Loucy (cell line): ENCODE measurements at regions not wholly inside any gene's neighbourhood (a gene's known extent, or its start where the extent isn't known, plus 50 kb on each side); places are given as distances from the start of the nearest gene placed in this dataset.

ENCODE experiments used
- H2AFZ ChIP-seq: fragments of 200-600 bp; sonication (generic); 2 replicates; pipeline ENCODE4 v1.6.0; 2016; ENCODE audit warnings: antibody characterized with exemption, mild to moderate bottlenecking, low read length, moderate library complexity
- H3F3A ChIP-seq: fragments of 200-600 bp; 2 replicates; pipeline ENCODE4 v1.6.0; 2016; ENCODE audit warnings: antibody characterized with exemption, low read depth, mild to moderate bottlenecking
- H3K27me3 ChIP-seq: fragments of 200-600 bp; sonication (generic); 2 replicates; pipeline ENCODE4 v1.6.1; 2014; ENCODE audit warnings: low read length, mild to moderate bottlenecking; ENCODE audit not compliant: insufficient read depth, poor library complexity, severe bottlenecking
- H3K36me3 ChIP-seq: fragments of 200-600 bp; sonication (generic); 2 replicates; pipeline ENCODE4 v1.6.1; 2016; ENCODE audit warnings: low read length; ENCODE audit not compliant: insufficient read depth
- H3K4me1 ChIP-seq: fragments of 200-600 bp; sonication (generic); 2 replicates; pipeline ENCODE4 v1.5.1; 2014; ENCODE audit warnings: low read length, mild to moderate bottlenecking; ENCODE audit not compliant: insufficient read depth, poor library complexity, severe bottlenecking
- H3K4me2 ChIP-seq: fragments of 200-600 bp; sonication (generic); 2 replicates; pipeline ENCODE4 v1.6.0; 2014; ENCODE audit warnings: antibody characterized with exemption, low read length, low read depth, mild to moderate bottlenecking; ENCODE audit not compliant: poor library complexity, severe bottlenecking
- H3K4me3 ChIP-seq: fragments of 200-600 bp; sonication (generic); 2 replicates; pipeline ENCODE4 v1.5.1; 2014; ENCODE audit warnings: low read length, mild to moderate bottlenecking, mixed read lengths; ENCODE audit not compliant: poor library complexity, severe bottlenecking
- H3K79me2 ChIP-seq: fragments of 200-600 bp; sonication (generic); 2 replicates; pipeline ENCODE4 v1.6.1; 2014; ENCODE audit warnings: low read length; ENCODE audit not compliant: insufficient read depth
- H3K9ac ChIP-seq: fragments of 200-600 bp; sonication (generic); 2 replicates; pipeline ENCODE4 v1.6.0; 2014; ENCODE audit warnings: mild to moderate bottlenecking, low read depth, low read length, moderate library complexity; ENCODE audit not compliant: poor library complexity, severe bottlenecking
- H3K9me2 ChIP-seq: fragments of 200-600 bp; sonication (generic); replicated peaks from 2 replicates; pipeline ENCODE4 v1.6.1; 2016; ENCODE audit warnings: low read depth, low read length, mixed read lengths
- H3K9me3 ChIP-seq: fragments of 200-600 bp; sonication (generic); 2 replicates; pipeline ENCODE4 v1.6.1; 2014; ENCODE audit warnings: mild to moderate bottlenecking, antibody characterized with exemption, low read length, low read depth; ENCODE audit not compliant: insufficient read depth
- H4K20me1 ChIP-seq: fragments of 200-600 bp; sonication (generic); 2 replicates; pipeline ENCODE4 v1.6.0; 2014; ENCODE audit warnings: antibody characterized with exemption, low read length, mild to moderate bottlenecking; ENCODE audit not compliant: insufficient read depth, poor library complexity, severe bottlenecking
- EZH2phosphoT487 ChIP-seq: fragments of 200-600 bp; IDR thresholded peaks from 2 replicates; pipeline ENCODE4 v1.6.1; 2018; ENCODE audit warnings: antibody characterized with exemption, mild to moderate bottlenecking, moderate library complexity, borderline replicate concordance
- TF ChIP-seq, protein P1 (sequence below): fragments of 200-600 bp; sonication (generic); conservative IDR thresholded peaks from 2 replicates; pipeline ENCODE4 v1.5.1; 2014; ENCODE audit warnings: mild to moderate bottlenecking, antibody characterized with exemption, low read length

DNA sequence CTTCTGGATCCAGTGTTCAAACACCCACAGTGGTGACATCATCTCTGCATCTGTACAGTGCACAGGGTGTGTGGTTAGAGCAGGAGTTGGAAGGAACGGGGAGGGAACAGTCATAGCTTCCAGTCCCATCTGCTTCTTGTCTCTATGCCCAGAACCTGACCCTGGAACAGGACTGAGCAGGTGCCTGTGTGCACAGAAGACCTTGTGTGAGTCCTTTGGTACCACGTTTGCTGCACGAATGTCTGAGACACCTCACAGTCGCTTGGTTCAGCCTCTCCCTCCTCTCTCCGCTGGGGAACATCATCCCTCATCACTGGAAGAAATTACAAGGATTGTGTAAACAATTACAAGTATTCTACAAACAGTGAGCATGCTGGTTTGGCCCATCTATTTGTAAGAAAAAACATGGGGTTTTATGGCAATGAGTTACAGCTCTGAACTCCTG lies 243.0 kb upstream of the KLF6 start:
- no peaks in the 10 kb centered on the region for H4K20me1 ChIP-seq
- no peaks in the 10 kb centered on the region for H3K27me3 ChIP-seq
- H3K9me3 ChIP-seq = no peaks in the 10 kb centered on the region
- H3K36me3 ChIP-seq = no peaks in the 10 kb centered on the region
- H3K9me2 ChIP-seq = no peaks in the 10 kb centered on the region
- H2AFZ ChIP-seq = no peak overlapping the region
- H3K79me2 ChIP-seq = no peaks in the 10 kb centered on the region
- H3K4me1 ChIP-seq = no peaks in the 10 kb centered on the region
- no peak overlapping the region for H3K4me3 ChIP-seq
- no peak overlapping the region for H3K4me2 ChIP-seq
- H3K9ac ChIP-seq = no peak overlapping the region
- TF ChIP-seq EZH2phosphoT487 = no peak
- TF ChIP-seq, protein P1, sequence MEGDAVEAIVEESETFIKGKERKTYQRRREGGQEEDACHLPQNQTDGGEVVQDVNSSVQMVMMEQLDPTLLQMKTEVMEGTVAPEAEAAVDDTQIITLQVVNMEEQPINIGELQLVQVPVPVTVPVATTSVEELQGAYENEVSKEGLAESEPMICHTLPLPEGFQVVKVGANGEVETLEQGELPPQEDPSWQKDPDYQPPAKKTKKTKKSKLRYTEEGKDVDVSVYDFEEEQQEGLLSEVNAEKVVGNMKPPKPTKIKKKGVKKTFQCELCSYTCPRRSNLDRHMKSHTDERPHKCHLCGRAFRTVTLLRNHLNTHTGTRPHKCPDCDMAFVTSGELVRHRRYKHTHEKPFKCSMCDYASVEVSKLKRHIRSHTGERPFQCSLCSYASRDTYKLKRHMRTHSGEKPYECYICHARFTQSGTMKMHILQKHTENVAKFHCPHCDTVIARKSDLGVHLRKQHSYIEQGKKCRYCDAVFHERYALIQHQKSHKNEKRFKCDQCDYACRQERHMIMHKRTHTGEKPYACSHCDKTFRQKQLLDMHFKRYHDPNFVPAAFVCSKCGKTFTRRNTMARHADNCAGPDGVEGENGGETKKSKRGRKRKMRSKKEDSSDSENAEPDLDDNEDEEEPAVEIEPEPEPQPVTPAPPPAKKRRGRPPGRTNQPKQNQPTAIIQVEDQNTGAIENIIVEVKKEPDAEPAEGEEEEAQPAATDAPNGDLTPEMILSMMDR = no peak
- no peaks in the 10 kb centered on the region for H3F3A ChIP-seq

DNA sequence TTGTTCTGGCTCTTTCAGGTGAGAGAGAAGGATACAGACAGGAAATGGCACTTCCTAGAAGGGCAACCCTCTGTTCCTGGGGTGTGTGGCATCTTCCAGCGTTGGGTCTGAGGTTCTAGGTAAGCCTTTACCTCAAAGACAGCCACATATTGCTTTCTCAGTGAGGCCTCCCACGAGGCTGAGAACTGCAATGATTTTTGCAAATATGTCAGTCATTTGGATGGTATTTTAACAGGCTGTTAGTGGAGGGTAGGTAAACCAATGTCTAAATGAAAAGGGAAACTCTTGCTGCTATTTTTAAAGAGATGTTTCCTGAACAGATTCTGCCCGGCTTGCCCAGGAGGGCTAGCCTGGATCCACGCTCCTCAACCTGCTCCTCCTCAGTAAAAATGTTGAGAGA lies 240.3 kb upstream of the KLF6 start:
- H3K9me2 ChIP-seq = no peaks in the 10 kb centered on the region
- no peaks in the 10 kb centered on the region for H3K27me3 ChIP-seq
- no peak overlapping the region for H2AFZ ChIP-seq
- H3K4me2 ChIP-seq = no peak overlapping the region
- no peaks in the 10 kb centered on the region for H4K20me1 ChIP-seq
- H3K9me3 ChIP-seq = no peaks in the 10 kb centered on the region
- H3K36me3 ChIP-seq = no peaks in the 10 kb centered on the region
- H3K9ac ChIP-seq = no peak overlapping the region
- no peaks in the 10 kb centered on the region for H3K79me2 ChIP-seq
- no peaks in the 10 kb centered on the region for H3F3A ChIP-seq
- TF ChIP-seq, protein P1 = no peak
- no peak for TF ChIP-seq EZH2phosphoT487
- H3K4me3 ChIP-seq = no peak overlapping the region
- no peaks in the 10 kb centered on the region for H3K4me1 ChIP-seq

DNA sequence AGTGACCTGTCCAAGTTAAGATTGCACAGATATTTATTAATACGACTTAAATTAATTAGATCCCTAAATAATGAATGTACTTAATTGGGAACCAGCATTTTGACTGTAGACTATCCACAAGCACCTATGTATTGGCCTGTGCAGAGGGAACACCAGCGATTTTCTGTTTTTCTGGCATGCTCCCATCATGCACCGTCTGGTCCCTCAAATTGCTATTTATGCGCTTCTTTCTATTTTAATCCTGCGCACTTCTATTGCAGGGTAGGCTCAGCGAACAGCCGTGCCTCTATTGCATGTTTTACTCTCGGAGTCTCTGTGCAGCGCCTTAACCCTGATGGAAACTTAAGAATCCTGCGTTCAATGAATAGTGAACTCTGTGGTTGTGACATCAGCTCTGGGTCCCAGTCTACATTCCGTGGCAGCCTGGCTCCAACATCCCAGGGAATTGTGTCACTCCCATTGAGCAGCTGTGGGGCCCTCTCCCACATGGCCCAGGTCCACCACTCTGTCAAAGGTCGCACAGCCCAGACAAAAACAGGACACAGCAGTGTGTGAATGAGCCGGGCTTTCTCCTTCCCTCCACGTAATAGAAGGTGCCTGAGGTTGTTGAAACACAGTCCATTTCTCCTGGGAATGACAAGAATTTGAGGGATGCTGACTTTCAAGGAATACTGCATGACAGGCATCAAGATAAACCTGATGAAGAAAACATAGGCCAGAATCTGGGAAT lies 239.7 kb upstream of the KLF6 start:
- H4K20me1 ChIP-seq = no peaks in the 10 kb centered on the region
- TF ChIP-seq EZH2phosphoT487 = no peak
- TF ChIP-seq, protein P1 = no peak
- H3K9me2 ChIP-seq = no peaks in the 10 kb centered on the region
- no peaks in the 10 kb centered on the region for H3K79me2 ChIP-seq
- no peak overlapping the region for H2AFZ ChIP-seq
- no peaks in the 10 kb centered on the region for H3K4me1 ChIP-seq
- no peak overlapping the region for H3K4me2 ChIP-seq
- H3K9ac ChIP-seq = no peak overlapping the region
- H3K27me3 ChIP-seq = no peaks in the 10 kb centered on the region
- no peak overlapping the region for H3K4me3 ChIP-seq
- no peaks in the 10 kb centered on the region for H3F3A ChIP-seq
- no peaks in the 10 kb centered on the region for H3K9me3 ChIP-seq
- no peaks in the 10 kb centered on the region for H3K36me3 ChIP-seq
